HG03520 (cell line): ENCODE measurements at regions not wholly inside any gene's neighbourhood (a gene's known extent, or its start where the extent isn't known, plus 50 kb on each side); places are given as distances from the start of the nearest gene placed in this dataset.

Experiments used
- ATAC-seq: cut with Tn5 transposase; IDR thresholded peaks from one replicate; pipeline ENCODE4 v1.9.1; 2021; ENCODE audit warnings: mild to moderate bottlenecking, moderate library complexity; ENCODE audit not compliant: unreplicated experiment

DNA sequence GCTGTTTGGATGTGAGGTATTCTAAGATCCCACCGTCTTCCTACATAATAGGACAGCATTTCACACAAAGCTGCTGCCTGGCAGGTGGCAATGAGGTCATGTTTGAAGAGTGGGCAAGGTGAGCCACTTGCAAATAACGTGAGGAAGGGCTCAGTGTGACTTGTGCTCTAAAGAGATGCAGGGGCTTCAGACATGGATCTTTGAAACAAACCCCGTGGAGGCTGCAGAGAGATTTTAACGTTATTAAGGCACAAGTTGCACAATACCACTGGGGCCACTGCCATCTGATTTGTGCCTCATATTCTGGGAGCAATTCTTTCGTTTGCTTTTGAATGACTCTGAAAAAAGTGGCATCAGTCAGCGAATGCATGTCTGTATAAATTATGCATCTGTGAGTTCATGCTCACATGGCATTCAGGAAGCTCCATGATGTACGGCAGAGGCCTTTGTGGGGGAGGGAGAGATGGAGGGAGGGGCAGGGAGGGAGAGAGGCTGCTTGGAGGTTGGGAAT, 362.0 kb downstream of the SOX11 start:
- ATAC-seq, result no peak

DNA sequence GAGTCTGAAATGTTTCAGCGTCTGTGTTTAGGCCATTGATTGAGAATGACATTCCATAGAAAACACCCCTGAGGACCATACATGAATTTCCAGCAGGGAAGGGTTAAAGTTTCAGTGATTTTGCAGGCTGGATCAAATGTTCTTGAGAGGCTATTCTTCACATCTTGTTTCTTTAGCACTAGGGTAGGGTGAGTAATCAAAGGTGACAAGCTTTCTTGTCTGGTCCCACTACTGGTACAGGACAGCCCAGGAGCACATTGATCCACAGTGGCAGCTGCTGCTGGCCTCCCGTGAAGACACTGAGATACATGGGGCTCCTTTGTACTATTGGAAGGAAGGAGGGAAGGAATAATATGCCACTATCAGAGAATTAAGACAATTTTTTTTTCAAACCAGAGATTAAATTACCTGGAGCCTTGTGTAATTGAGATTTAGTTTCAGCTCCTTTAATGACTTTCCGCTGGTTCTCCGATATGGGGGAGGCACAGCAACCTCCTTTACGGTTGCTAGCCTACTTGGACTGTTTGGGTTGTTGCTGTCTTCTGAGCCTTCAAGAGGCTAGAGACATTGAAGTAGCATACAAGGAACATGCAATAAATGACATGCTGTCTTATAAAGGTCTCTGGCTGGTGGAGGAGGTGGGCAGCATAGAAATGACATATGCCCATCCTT, 368.9 kb downstream of the SOX11 start:
- ATAC-seq, result no peak

DNA sequence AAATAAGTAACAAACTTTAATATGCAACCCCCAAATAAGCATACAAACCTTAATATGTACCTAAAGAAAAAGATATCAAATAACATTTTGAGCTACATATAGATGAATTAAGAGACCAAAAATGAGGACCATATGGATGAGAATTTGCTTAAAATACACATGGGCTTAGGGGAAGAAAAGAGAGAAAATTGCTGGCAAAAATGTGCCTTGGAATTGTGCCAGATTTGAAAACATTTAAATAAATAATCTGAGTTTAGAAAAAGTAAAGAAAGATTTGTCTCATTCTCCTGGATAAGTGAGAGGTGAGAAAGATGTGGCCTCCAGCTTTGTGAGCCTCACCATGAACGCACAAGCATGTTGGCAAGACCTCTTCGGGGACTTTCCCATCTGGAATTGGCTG, 372.6 kb downstream of the SOX11 start:
- ATAC-seq, result no peak

DNA sequence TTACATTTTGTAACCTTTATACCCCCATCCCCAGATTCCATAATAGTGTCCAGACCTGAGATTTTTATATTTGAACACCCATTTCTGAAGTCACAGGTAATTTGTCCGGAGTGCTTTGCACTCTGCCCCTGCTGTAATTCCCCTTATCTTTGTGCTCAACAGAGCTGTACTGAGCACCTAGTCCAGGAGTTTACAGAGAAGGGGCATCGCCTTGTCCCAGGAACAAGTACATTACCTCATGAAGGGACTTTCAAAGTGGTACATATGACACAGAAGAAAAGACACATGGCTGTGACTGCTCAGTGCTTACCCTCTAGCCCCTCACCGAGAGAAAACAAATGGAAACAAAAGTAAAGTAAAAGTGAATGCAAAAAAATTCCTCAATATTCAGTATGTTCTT, 373.5 kb downstream of the SOX11 start:
- ATAC-seq, result no peak

DNA sequence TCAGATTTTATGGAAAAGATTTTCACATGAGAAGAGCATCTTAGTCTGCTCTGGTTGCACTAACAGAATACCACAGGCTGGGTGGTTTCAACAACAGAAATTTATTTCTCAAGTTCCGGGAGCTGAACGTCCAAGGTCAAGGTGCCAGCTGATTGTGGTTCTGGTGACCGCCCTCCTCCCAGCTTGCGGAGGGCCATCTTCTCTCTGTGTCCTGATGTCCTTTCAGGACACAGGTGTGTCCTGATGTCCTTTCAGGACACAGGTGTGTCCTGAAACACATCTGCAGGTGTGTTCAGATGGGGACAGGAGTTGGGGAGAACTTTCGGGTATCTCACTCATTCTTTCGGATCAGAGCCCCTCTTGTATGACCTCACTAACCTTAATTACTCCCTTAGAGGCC, 374.9 kb downstream of the SOX11 start:
- no peak for ATAC-seq

DNA sequence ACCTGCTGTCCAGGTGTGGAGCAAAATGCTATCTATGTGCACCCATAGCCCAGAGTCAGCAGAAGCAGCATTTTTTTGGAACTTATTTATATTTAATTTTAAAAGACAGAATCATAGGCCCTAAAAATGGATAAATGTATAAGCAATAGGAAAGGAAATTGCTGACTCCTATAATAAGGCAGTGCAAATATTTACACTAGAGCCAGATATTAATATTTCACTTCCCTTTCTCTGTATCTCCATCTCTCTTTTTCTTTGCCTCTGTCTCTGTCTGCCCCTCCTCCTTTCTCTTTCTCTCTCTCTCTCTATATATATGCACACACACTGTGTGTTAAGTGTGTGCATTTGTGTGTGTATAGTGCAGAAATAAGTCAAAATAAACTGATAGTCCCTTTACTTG, 375.6 kb downstream of the SOX11 start:
- ATAC-seq, result no peak

DNA sequence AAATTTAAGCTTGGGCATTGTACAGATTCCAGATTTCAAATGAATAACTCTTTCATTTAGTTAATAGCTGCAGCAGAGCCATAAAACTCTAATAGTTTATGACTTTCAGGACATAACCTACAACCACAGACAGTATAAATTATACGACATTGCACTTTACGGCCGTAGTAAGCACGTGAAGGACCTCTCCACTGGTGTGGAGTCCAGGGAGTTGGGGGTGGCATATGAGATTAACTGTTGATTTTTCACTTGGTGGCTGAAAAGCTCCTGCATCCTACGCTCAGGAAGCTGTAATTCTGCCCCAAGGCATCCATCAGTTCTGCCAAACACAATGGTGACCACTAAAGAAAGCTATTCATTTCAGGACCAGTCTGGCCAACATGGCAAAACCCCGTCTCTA, 376.2 kb downstream of the SOX11 start:
- no peak for ATAC-seq

DNA sequence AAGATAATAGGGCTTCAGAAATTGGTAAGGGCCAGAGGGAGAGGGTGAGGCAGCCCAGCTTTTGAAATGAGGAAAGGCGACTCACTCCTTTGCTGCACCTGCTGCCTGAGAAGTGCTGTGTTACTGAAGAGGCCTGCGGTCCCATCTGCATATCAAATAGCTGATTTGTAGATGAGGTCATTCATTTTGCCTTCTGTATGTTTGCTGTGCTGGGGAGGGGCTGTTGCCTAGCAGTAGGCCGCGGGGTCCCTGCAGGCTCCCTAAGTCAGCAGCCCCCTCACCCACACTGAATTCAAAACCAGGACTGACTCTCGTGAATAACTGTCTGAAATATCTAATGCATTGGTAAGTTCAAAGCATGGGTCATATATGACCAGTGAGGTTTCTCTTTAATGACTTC, 377.2 kb downstream of the SOX11 start:
- ATAC-seq, result no peak

DNA sequence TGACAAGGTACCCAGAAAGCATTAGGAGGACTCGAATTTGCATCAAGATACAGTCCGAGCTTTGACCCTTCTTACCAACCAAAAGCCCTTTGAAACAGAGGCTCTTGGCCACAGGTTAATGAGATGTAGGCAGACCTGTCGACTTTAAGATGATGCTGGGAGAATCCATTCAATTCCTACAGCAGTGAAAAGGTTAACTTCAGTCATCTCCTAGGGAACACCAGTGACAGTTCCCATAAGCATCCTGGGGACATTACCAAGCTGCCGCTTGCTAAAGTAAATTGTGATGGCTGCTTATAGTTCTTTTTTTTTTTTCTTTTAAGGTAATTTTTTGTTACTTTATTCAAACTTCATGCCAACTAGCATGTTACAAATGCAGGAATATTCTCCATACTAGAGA, 379.3 kb downstream of the SOX11 start:
- no peak for ATAC-seq

DNA sequence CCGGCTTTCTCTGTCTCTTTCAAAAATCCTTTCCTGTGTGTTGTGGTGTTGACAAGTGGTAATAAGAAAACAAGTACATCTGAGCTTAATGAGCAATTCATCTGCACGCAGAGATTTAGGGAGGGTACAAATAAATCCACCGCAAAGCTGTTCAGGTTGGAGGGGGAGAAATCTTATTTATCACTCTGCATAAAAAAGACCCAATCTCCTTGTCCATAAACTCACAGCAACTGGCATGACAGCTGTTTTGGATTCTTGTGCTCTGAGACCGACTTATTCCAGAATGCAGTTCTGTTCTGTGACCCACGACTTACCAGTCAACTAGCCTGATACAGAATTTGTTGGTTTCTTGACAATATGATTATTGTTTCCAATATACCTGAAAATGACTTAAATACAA, 380.1 kb downstream of the SOX11 start:
- no peak for ATAC-seq

DNA sequence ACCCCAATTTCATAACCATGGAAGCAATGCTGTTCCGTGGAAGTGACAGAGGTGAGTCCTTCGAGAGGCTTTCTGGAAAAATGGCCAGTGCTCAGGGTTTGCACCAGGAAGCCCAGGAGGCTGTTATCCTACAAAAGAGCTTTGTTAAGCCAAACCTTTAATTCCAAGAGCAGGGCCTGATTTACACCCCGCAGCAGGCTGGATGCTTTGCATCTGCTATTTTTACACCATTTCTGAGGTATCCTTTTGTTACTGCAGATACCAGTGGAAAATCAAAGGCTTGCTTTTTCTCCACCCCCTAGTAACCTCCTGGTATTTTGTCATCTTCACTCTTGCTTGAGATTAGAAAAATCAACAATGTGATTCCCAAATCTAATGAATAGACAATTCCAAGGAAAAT, 380.6 kb downstream of the SOX11 start:
- ATAC-seq, result no peak

DNA sequence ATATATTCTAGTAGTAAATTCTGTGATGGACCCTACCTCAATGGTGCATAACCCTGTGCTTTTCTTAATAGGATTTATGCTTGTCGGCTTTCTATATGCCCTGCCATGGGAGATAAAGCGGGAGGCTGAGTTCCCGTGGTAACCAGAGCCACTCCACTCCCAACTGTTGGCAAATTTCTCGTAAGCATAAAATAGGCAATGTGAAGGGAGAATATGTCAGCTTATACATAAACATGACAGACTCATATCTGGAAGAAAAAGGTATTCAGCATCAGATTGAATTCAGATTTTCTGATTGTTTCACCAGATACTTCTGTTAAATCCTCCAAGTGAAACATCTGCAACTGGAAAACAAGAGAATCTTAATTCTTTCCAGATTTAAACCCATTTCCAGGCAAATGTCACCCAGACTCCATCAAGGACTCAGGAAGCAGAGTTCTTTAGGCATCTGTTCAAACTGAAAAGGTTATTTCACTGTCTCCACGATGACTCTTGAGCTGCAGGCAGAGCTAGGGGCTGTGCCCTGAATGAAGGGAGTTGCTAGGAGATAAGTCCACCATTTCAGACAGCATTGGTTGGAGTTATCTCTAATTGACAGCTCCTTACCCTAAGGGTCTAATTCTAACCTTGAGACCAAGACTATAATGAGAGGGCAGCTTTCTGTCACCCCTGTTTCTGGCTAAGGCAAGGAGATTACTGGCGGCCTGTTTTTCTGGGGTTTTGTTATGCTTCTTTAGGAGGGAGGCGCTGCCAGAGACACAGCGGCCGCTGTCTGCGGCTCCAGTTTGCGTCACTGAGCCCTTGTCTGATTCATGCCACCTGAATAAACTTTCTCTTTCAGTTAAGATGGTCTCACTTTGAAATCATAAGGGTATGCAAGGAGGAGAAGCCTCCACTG, 381.3 kb downstream of the SOX11 start:
- no peak for ATAC-seq

DNA sequence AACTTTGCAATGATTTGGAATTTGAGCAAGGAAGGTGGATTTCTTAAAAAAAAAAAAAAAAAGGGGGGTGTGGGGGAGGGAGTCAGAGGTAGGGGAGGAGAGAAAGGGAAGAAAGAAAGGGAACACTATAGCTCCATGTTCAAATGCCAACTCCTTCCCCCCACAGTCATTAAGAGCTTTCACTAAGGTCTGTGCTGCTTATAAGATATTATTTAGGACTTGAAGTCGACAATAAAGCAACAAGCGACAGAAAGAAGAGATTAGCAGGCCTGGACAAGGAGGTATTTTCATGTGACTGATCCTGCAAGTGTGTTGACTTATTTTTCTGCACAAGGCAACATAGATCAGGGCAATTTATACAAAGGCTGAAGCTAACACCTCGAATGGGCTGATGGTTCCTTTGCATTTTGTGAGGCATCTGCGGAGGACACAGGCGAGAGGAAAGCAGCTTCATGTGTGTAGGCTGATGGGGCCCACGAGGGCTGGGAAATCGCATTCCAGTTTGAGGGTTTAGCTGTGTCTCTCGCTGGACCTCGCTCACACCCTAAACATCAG, 382.0 kb downstream of the SOX11 start:
- no peak for ATAC-seq

DNA sequence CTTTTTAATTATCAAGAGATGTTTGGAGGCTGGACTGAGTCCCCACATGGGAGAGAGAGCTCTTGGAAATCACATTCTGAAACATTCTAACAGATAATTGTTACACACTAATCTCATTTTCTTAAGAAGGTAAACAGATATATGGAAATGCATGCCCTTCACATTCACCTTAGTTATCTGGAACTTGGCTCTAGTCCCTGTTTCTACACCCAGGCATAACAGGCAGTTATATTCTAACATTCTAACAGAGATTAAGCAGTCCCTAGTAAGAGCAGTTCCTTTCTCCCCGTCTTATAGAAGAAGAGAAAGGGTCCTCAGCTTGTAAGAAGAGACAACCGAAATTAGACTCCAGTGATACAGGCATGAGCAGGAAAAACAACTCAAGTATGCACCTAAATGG, 385.4 kb downstream of the SOX11 start:
- ATAC-seq, result no peak

DNA sequence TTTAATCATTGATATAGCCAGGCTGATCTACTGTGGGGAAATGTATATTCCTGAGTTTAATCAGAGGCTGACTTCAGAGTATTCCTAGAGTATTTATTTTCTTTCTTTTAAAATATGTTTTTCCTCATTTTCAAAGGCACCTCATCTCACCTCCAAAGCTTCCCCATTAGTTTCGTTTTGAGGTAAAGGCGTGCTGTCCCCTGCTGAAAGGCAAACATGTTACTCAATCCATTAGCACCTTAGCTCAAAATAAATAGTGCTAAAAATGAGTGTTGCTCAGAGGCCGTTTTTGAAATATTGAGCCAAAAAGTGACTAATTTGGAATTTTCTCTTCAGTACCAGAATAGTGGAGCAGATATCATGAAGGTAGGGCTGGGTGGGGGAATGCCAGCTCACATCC, 386.2 kb downstream of the SOX11 start:
- ATAC-seq, result no peak

DNA sequence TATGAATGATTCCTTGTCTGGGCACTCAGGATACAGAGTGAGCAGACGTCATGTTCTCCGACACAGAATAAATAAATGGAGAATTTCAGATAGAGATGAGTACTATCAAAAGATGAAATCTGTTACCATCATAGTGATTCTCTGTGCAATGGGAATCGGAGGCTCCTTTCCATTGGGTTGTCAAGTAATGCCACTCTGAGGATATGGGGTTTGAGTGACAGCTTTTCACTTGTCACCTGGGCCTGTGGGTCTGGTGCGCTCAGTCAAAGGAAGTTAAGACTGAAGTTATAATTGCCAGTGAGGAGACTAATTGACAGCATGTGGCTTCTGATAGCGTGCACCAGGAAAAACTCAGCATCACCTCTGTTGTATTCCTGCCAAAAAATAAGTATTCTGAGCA, 387.2 kb downstream of the SOX11 start:
- ATAC-seq, result no peak

DNA sequence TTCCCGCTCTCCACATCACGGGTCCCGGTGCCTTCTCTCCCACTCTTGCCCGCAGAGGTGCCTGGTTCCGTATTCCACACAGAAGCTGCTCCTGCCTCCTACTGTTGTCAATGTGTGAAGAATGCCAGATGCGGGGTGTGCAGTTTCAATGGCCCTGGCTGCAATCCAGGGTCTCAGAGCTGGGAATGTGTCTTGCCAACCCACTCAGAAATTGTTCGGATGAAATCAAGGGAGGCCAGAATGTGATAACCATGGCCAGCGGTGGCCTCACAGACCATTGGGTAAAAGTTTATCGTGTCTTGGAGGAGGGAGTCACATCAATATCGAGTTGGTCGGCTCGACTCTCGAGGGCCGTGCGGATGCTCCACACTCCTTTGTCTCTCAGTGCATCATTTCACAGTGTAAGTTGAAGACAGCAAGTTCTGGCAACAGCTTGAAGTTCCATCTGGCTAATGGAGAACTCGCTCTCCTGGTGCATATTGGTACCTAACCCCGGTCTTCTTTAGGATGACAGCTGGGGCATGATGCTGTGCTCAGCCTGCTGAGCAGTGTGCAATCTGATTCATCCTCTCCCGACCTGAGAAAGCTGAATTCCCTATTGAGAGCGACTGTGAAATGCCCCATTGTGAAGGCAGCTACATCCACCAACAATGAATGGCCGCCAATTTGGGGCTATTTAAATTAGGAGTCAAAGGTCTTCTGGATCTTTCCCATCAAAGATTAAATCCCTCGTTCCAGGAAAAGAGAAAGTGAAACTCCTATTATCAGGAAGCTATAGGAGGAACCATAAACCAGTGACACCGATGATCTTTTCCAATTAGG, 389.0 kb downstream of the SOX11 start:
- no peak for ATAC-seq

DNA sequence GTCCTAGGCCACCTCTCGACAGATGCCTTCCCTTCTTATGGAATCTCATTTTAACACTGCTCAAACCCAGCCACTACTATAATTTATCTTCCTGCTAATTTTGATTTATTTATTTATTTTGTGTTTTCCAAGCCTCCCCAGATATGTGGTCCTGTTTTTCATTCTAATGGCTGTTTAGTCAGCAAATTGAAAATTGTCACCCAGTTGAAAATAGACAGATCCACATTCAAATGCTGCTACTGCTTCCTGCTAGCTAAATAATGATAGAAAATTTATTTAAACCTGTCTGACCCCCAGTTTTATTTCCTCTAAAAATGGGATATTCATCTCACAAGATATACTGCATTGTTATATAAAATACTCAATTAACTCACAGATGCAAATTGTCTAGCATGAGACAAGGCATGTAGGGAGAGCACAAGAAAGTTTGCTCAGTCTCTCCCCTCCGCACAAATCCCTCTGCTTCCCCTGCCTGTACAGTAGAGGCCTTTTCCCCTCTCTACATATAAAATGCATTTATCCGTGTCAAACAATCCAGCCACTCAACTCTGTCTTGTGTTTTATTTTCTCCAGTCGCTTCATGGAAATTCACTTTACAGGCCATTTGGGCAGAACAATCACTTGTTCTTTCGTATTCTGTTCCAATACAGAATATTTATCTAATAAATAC, 389.9 kb downstream of the SOX11 start:
- ATAC-seq, result no peak

DNA sequence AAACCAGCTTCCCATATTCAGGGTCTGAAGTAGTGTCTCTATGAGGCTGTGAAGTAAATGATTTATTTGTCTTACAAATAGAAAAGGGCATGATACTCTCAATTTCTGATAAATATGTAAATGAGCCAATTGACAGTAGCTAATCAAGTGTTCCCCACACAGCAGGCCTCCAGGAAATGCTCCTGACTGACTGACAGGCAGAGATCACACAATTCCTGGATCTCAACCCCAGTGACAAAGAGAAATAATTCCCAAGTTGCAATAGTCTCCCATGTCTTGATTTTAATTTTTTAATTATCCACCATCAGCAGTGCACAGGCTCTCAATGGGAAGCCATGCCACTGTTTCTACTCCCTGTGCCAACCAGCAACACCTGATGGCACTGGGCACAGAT, 390.4 kb downstream of the SOX11 start:
- ATAC-seq, result no peak

DNA sequence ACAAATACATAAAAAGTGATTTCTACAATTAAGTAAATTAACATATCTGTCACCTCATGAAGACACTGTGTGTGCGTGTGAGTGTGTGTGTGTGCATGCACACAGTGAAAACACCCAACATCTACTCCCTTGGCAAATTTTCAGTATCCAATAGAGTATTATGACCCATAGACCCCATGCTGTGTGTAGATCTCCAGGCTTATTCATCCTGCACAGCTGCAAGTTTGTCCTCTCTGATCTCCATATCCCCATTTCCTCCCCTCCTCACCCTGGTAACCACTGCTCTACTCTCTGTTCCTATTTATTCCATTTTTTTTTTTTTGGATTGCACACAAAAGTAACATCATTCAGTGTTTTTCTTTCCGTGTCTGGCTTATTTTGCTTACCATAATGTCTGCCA, 391.0 kb downstream of the SOX11 start:
- no peak for ATAC-seq

DNA sequence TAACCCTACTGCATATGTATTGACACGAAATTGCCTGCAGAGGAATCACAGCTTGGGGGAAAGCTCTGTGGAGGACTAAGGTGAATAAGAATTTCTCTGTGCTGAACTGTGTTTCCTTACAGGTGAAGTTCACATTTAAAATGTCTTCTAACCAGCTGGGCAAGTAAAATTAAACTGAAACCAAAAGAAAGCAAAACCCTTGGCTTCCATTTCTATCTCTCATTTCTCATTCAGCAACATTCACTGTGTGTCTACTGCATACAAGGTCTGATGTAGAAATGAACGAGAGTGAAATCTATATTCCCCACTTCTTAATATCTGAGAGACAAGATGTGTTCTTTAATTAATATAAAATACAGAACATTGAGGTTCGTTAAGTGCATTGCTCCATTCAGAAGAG, 397.3 kb downstream of the SOX11 start:
- no peak for ATAC-seq
